ENCODE measurements at regions not wholly inside any gene's neighbourhood (a gene's known extent, or its start where the extent isn't known, plus 50 kb on each side); places are given as distances from the start of the nearest gene placed in this dataset.

- TF ChIP-seq, protein P1, sequence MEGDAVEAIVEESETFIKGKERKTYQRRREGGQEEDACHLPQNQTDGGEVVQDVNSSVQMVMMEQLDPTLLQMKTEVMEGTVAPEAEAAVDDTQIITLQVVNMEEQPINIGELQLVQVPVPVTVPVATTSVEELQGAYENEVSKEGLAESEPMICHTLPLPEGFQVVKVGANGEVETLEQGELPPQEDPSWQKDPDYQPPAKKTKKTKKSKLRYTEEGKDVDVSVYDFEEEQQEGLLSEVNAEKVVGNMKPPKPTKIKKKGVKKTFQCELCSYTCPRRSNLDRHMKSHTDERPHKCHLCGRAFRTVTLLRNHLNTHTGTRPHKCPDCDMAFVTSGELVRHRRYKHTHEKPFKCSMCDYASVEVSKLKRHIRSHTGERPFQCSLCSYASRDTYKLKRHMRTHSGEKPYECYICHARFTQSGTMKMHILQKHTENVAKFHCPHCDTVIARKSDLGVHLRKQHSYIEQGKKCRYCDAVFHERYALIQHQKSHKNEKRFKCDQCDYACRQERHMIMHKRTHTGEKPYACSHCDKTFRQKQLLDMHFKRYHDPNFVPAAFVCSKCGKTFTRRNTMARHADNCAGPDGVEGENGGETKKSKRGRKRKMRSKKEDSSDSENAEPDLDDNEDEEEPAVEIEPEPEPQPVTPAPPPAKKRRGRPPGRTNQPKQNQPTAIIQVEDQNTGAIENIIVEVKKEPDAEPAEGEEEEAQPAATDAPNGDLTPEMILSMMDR (IDR thresholded peaks at IDR 0.05), result no peak
- Histone ChIP-seq H3K27me3 (peaks cover 24% of the 10 kb centered on the region), H3K4me3 (ENCODE audit: low read depth in 1 of 2, low read length in 1 of 2) (no peak overlapping the region), H3K9me3 (no peaks in the 10 kb centered on the region), H3K4me1 (ENCODE audit: control insufficient read depth in 1 of 2, insufficient read depth in 1 of 2, low read depth in 1 of 2, low read length in 1 of 2) (no peaks in the 10 kb centered on the region), H3K27ac (no peak overlapping the region), H3K36me3 (no peaks in the 10 kb centered on the region)
These were observed 459.3 kb downstream of the MATN1 start for GRCh38 chr1:30263888-30264671.

DNA sequence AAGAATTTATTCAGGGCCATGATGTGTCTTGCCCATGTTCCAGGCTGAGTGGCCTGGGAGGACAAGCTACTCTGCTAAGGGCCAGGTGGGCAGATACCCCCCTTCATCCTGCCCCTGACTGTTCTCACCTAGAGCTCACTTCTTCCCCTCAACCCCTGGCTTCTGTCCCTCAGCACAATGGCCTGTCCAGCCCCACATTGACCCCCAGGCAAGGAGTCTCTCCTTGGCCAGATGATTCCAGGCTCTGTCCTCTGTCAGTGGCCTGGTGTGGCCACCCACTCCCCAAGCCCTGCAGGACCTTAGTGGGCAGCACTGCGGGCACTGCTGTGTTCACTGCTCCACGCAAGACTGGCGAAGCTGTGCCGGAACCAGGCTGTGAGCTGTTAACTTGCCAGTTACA is 460.0 kb downstream of the MATN1 start:
- Histone ChIP-seq H3K4me1 (ENCODE audit: control insufficient read depth in 1 of 2, insufficient read depth in 1 of 2, low read depth in 1 of 2, low read length in 1 of 2) (no peaks in the 10 kb centered on the region), H3K36me3 (no peaks in the 10 kb centered on the region)
- TF ChIP-seq, protein P1 (IDR thresholded peaks at IDR 0.05), result no peak

DNA sequence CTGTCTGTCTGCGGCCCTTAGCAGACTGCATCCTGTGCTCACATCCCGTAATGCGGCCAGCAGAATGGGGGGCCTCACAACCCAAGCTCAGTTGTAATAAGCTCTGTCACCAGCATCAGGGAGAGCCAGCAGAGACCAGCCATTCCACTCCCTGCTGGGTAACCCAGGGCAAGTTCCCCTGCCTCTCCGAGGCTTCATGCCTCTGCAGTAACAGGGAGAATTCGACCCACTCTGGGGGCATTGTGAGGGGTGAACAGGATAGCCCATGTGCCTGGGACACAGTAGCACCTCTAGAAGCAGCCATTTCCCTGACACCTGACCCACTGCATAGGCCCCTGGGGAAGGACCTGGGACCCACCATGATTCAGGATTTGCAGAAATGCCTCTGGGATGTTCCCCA is 461.2 kb downstream of the MATN1 start:
- TF ChIP-seq, protein P1 (IDR thresholded peaks at IDR 0.05), result no peak

More for the DNA sequence above, 460.0 kb downstream of the MATN1 start:
- no peaks in the 10 kb centered on the region for H3K9me3 ChIP-seq
- peaks cover 25% of the 10 kb centered on the region for H3K27me3 ChIP-seq
- H3K4me3 ChIP-seq (ENCODE audit: low read depth in 1 of 2, low read length in 1 of 2), result no peak overlapping the region
- no peak overlapping the region for H3K27ac ChIP-seq

DNA sequence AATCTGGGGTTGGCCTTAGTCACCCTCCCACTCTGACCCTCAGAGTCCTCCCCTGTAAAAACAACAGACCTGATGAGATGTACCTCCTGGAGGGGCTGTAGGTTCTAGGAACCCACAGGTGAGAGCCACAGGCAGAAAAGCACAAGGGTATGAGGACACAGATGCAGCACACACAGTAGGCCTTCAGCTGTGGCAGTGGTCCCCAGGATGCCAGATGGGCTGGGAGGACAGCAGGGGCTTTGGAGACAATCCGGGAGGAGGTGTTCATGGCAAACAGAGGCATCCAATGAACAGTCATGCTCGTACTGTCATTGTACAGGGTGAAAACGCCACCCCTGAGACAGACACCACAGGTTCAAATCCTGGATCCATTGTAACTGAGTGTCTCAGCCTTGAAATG is 463.1 kb downstream of the MATN1 start:
- Histone ChIP-seq H3K36me3 (no peaks in the 10 kb centered on the region), H3K27ac (no peak overlapping the region), H3K4me3 (ENCODE audit: low read depth in 1 of 2, low read length in 1 of 2) (no peak overlapping the region), H3K9me3 (no peaks in the 10 kb centered on the region), H3K27me3 (peaks cover 36% of the 10 kb centered on the region), H3K4me1 (ENCODE audit: control insufficient read depth in 1 of 2, insufficient read depth in 1 of 2, low read depth in 1 of 2, low read length in 1 of 2) (no peaks in the 10 kb centered on the region)
- TF ChIP-seq, protein P1 (IDR thresholded peaks at IDR 0.05), result no peak

More for the DNA sequence above, 461.2 kb downstream of the MATN1 start:
- Histone ChIP-seq H3K27ac (no peak overlapping the region), H3K27me3 (peaks cover 29% of the 10 kb centered on the region), H3K4me1 (ENCODE audit: control insufficient read depth in 1 of 2, insufficient read depth in 1 of 2, low read depth in 1 of 2, low read length in 1 of 2) (no peaks in the 10 kb centered on the region), H3K4me3 (ENCODE audit: low read depth in 1 of 2, low read length in 1 of 2) (no peak overlapping the region), H3K36me3 (no peaks in the 10 kb centered on the region), H3K9me3 (no peaks in the 10 kb centered on the region)

- H3K36me3 ChIP-seq, result no peaks in the 10 kb centered on the region
- H3K9me3 ChIP-seq, result no peaks in the 10 kb centered on the region
- H3K27ac ChIP-seq, result no peak overlapping the region
- H3K4me1 ChIP-seq (ENCODE audit: control insufficient read depth in 1 of 2, insufficient read depth in 1 of 2, low read depth in 1 of 2, low read length in 1 of 2), result no peaks in the 10 kb centered on the region
- TF ChIP-seq, protein P1 (IDR thresholded peaks at IDR 0.05), result no peak
- peaks cover 36% of the 10 kb centered on the region for H3K27me3 ChIP-seq
- no peak overlapping the region for H3K4me3 ChIP-seq (ENCODE audit: low read depth in 1 of 2, low read length in 1 of 2)
These were observed 463.8 kb downstream of the MATN1 start for GRCh38 chr1:30259631-30260030.
